ENCODE measurements at regions not wholly inside any gene's neighbourhood (a gene's known extent, or its start where the extent isn't known, plus 50 kb on each side); places are given as distances from the start of the nearest gene placed in this dataset.

- DNase-seq (ENCODE audit: low read depth in 2 of 2, low spot score in 1 of 2) = no peak
Observed at GRCh38 chr2:7454592-7454991, 537.4 kb downstream of the RNF144A start.

- DNase-seq (ENCODE audit: low read depth in 2 of 2, low spot score in 1 of 2) = no peak
Observed at GRCh38 chr2:7456762-7457161, 539.5 kb downstream of the RNF144A start.

GRCh38 chr2:7458066-7458465 lies 540.9 kb downstream of the RNF144A start:
- no peak for DNase-seq (ENCODE audit: low read depth in 2 of 2, low spot score in 1 of 2)

- DNase-seq (ENCODE audit: low read depth in 2 of 2, low spot score in 1 of 2) = peak in 1 of 2 donors; percentile 27
Observed at GRCh38 chr2:7467782-7468447, 550.7 kb downstream of the RNF144A start.

- no peak for DNase-seq (ENCODE audit: low read depth in 2 of 2, low spot score in 1 of 2)
Observed at GRCh38 chr2:7468448-7468828, 551.2 kb downstream of the RNF144A start.

GRCh38 chr2:7468955-7469354 lies 551.7 kb downstream of the RNF144A start:
- no peak for DNase-seq (ENCODE audit: low read depth in 2 of 2, low spot score in 1 of 2)

GRCh38 chr2:7471185-7471584 lies 554.0 kb downstream of the RNF144A start:
- DNase-seq (ENCODE audit: low read depth in 2 of 2, low spot score in 1 of 2) = no peak

- DNase-seq (ENCODE audit: low read depth in 2 of 2, low spot score in 1 of 2) = no peak
Observed at GRCh38 chr2:7472465-7472864, 555.3 kb downstream of the RNF144A start.

- DNase-seq (ENCODE audit: low read depth in 2 of 2, low spot score in 1 of 2) = no peak
Observed at GRCh38 chr2:7473135-7473771, 556.0 kb downstream of the RNF144A start.

- DNase-seq (ENCODE audit: low read depth in 2 of 2, low spot score in 1 of 2) = no peak
Observed at GRCh38 chr2:7476371-7476770, 559.2 kb downstream of the RNF144A start.

GRCh38 chr2:7479603-7480002 lies 562.4 kb downstream of the RNF144A start:
- no peak for DNase-seq (ENCODE audit: low read depth in 2 of 2, low spot score in 1 of 2)

- no peak for DNase-seq (ENCODE audit: low read depth in 2 of 2, low spot score in 1 of 2)
Observed at GRCh38 chr2:7480431-7480830, 563.2 kb downstream of the RNF144A start.

GRCh38 chr2:7490672-7491071 lies 573.5 kb downstream of the RNF144A start:
- no peak for DNase-seq (ENCODE audit: low read depth in 2 of 2, low spot score in 1 of 2)

- no peak for DNase-seq (ENCODE audit: low read depth in 2 of 2, low spot score in 1 of 2)
Observed at GRCh38 chr2:7492719-7493118, 575.5 kb downstream of the RNF144A start.

GRCh38 chr2:7497178-7497577 lies 580.0 kb downstream of the RNF144A start:
- no peak for DNase-seq (ENCODE audit: low read depth in 2 of 2, low spot score in 1 of 2)

- DNase-seq (ENCODE audit: low read depth in 2 of 2, low spot score in 1 of 2) = no peak
Observed at GRCh38 chr2:7499018-7499417, 581.8 kb downstream of the RNF144A start.

GRCh38 chr2:7502336-7502735 lies 585.1 kb downstream of the RNF144A start:
- DNase-seq (ENCODE audit: low read depth in 2 of 2, low spot score in 1 of 2) = no peak

GRCh38 chr2:7508296-7508943 lies 591.2 kb downstream of the RNF144A start:
- no peak for DNase-seq (ENCODE audit: low read depth in 2 of 2, low spot score in 1 of 2)

- no peak for DNase-seq (ENCODE audit: low read depth in 2 of 2, low spot score in 1 of 2)
Observed at GRCh38 chr2:7510353-7510752, 593.1 kb downstream of the RNF144A start.

- no peak for DNase-seq (ENCODE audit: low read depth in 2 of 2, low spot score in 1 of 2)
Observed at GRCh38 chr2:7513834-7514233, 596.6 kb downstream of the RNF144A start.

GRCh38 chr2:7515327-7515726 lies 598.1 kb downstream of the RNF144A start:
- no peak for DNase-seq (ENCODE audit: low read depth in 2 of 2, low spot score in 1 of 2)

GRCh38 chr2:7516484-7517063 lies 599.4 kb downstream of the RNF144A start:
- no peak for DNase-seq (ENCODE audit: low read depth in 2 of 2, low spot score in 1 of 2)
